ENCODE measurements at regions not wholly inside any gene's neighbourhood (a gene's known extent, or its start where the extent isn't known, plus 50 kb on each side); places are given as distances from the start of the nearest gene placed in this dataset.
A peak's percentile ranks its signal among the peaks of the same experiment; 100 is the strongest.

- peaks cover 3% of the 10 kb centered on the region in 2 experiments for H3K36me3 ChIP-seq (ENCODE audit: control insufficient read depth in 1 of 2, insufficient read depth in 2 of 2, low read length in 2 of 2)
- H2AK5ac ChIP-seq (ENCODE audit: low read length): no peak overlapping the region
- no peaks in the 10 kb centered on the region for H3K79me1 ChIP-seq (ENCODE audit: low read length)
- no peak overlapping the region for H3K14ac ChIP-seq (ENCODE audit: low read length)
- H2BK120ac ChIP-seq (ENCODE audit: insufficient read depth, low read length, poor library complexity): no peak overlapping the region
- no CpG with 5 or more reads among the region's 3 CpGs for whole genome bisulfite sequencing (ENCODE audit: extremely low coverage, insufficient coverage, insufficient read length)
- no peak for DNase-seq
- H3K4me3 ChIP-seq (ENCODE audit: low read depth, low read length): no peak overlapping the region
- no peak overlapping the region for H4K91ac ChIP-seq (ENCODE audit: low read depth, low read length)
- no peak overlapping the region for H3K23ac ChIP-seq (ENCODE audit: low read length)
- H4K8ac ChIP-seq (ENCODE audit: low read depth, low read length): no peak overlapping the region
- no peaks in the 10 kb centered on the region for H3K27me3 ChIP-seq (ENCODE audit: insufficient read depth, low read length)
- no peak overlapping the region for H2BK5ac ChIP-seq (ENCODE audit: low read depth, low read length, poor library complexity)
- H3K4ac ChIP-seq (ENCODE audit: low read depth, low read length): peak overlapping the region; percentile 47
- no peaks in the 10 kb centered on the region for H3K9me3 ChIP-seq (ENCODE audit: insufficient read depth, low read depth, low read length)
- H3K18ac ChIP-seq (ENCODE audit: low read length): no peak overlapping the region
- H3K4me1 ChIP-seq (ENCODE audit: control insufficient read depth in 1 of 2, insufficient read depth in 2 of 2, low read length in 2 of 2): no peaks in the 10 kb centered on the region
- H2BK12ac ChIP-seq (ENCODE audit: low read length): no peak overlapping the region
- H3K4me2 ChIP-seq (ENCODE audit: low read length): no peak overlapping the region
- no peak overlapping the region for H4K12ac ChIP-seq (ENCODE audit: low read depth, low read length)
- no peaks in the 10 kb centered on the region for H3K79me2 ChIP-seq (ENCODE audit: control insufficient read depth, insufficient read depth, low read length, poor library complexity)
- H2AFZ ChIP-seq (ENCODE audit: insufficient read depth, low read length, poor library complexity): no peak overlapping the region
- no peak overlapping the region for H3K27ac ChIP-seq (ENCODE audit: low read depth, low read length)
- no peak overlapping the region for H3K9ac ChIP-seq (ENCODE audit: low read length)
Observed at GRCh38 chr11:129267716-129268115, 75.6 kb upstream of the ARHGAP32 start.

GRCh38 chr11:129266536-129266935 is 74.4 kb upstream of the ARHGAP32 start:
- no peaks in the 10 kb centered on the region for H3K9me3 ChIP-seq (ENCODE audit: insufficient read depth, low read depth, low read length)
- H4K91ac ChIP-seq (ENCODE audit: low read depth, low read length): no peak overlapping the region
- no peak overlapping the region for H2AFZ ChIP-seq (ENCODE audit: insufficient read depth, low read length, poor library complexity)
- H3K4me1 ChIP-seq (ENCODE audit: control insufficient read depth in 1 of 2, insufficient read depth in 2 of 2, low read length in 2 of 2): no peaks in the 10 kb centered on the region
- H3K27ac ChIP-seq (ENCODE audit: low read depth, low read length): no peak overlapping the region
- no CpG with 5 or more reads among the region's 2 CpGs for WGBS (ENCODE audit: extremely low coverage, insufficient coverage, insufficient read length)
- H4K12ac ChIP-seq (ENCODE audit: low read depth, low read length): no peak overlapping the region
- H4K8ac ChIP-seq (ENCODE audit: low read depth, low read length): no peak overlapping the region
- DNase-seq: no peak
- H3K27me3 ChIP-seq (ENCODE audit: insufficient read depth, low read length): no peaks in the 10 kb centered on the region
- H3K79me1 ChIP-seq (ENCODE audit: low read length): no peaks in the 10 kb centered on the region
- H3K4me2 ChIP-seq (ENCODE audit: low read length): no peak overlapping the region
- H3K23ac ChIP-seq (ENCODE audit: low read length): no peak overlapping the region
- peaks cover 3% of the 10 kb centered on the region in 2 experiments for H3K36me3 ChIP-seq (ENCODE audit: control insufficient read depth in 1 of 2, insufficient read depth in 2 of 2, low read length in 2 of 2)
- H3K4me3 ChIP-seq (ENCODE audit: low read depth, low read length): no peak overlapping the region
- H3K14ac ChIP-seq (ENCODE audit: low read length): no peak overlapping the region
- no peak overlapping the region for H3K18ac ChIP-seq (ENCODE audit: low read length)
- no peak overlapping the region for H2AK5ac ChIP-seq (ENCODE audit: low read length)
- H3K9ac ChIP-seq (ENCODE audit: low read length): no peak overlapping the region
- H2BK12ac ChIP-seq (ENCODE audit: low read length): no peak overlapping the region
- H3K79me2 ChIP-seq (ENCODE audit: control insufficient read depth, insufficient read depth, low read length, poor library complexity): peaks cover 2% of the 10 kb centered on the region
- no peak overlapping the region for H2BK120ac ChIP-seq (ENCODE audit: insufficient read depth, low read length, poor library complexity)
- H3K4ac ChIP-seq (ENCODE audit: low read depth, low read length): no peak overlapping the region
- no peak overlapping the region for H2BK5ac ChIP-seq (ENCODE audit: low read depth, low read length, poor library complexity)

- no peak overlapping the region for H2AFZ ChIP-seq (ENCODE audit: insufficient read depth, low read length, poor library complexity)
- WGBS (ENCODE audit: extremely low coverage, insufficient coverage, insufficient read length): no CpG with 5 or more reads among the region's 5 CpGs
- no peak overlapping the region for H3K14ac ChIP-seq (ENCODE audit: low read length)
- H3K36me3 ChIP-seq (ENCODE audit: control insufficient read depth in 1 of 2, insufficient read depth in 2 of 2, low read length in 2 of 2): peaks cover 3% of the 10 kb centered on the region in 2 experiments
- no peak overlapping the region for H2BK5ac ChIP-seq (ENCODE audit: low read depth, low read length, poor library complexity)
- H3K9ac ChIP-seq (ENCODE audit: low read length): no peak overlapping the region
- no peak overlapping the region for H2AK5ac ChIP-seq (ENCODE audit: low read length)
- no peak overlapping the region for H3K23ac ChIP-seq (ENCODE audit: low read length)
- H4K12ac ChIP-seq (ENCODE audit: low read depth, low read length): no peak overlapping the region
- H3K9me3 ChIP-seq (ENCODE audit: insufficient read depth, low read depth, low read length): no peaks in the 10 kb centered on the region
- H3K18ac ChIP-seq (ENCODE audit: low read length): no peak overlapping the region
- no peak overlapping the region for H3K27ac ChIP-seq (ENCODE audit: low read depth, low read length)
- H2BK12ac ChIP-seq (ENCODE audit: low read length): no peak overlapping the region
- DNase-seq: no peak
- no peak overlapping the region for H3K4me3 ChIP-seq (ENCODE audit: low read depth, low read length)
- no peak overlapping the region for H2BK120ac ChIP-seq (ENCODE audit: insufficient read depth, low read length, poor library complexity)
- H3K79me2 ChIP-seq (ENCODE audit: control insufficient read depth, insufficient read depth, low read length, poor library complexity): peaks cover 2% of the 10 kb centered on the region
- H3K4me1 ChIP-seq (ENCODE audit: control insufficient read depth in 1 of 2, insufficient read depth in 2 of 2, low read length in 2 of 2): no peaks in the 10 kb centered on the region
- H4K8ac ChIP-seq (ENCODE audit: low read depth, low read length): no peak overlapping the region
- no peak overlapping the region for H3K4ac ChIP-seq (ENCODE audit: low read depth, low read length)
- no peaks in the 10 kb centered on the region for H3K79me1 ChIP-seq (ENCODE audit: low read length)
- no peaks in the 10 kb centered on the region for H3K27me3 ChIP-seq (ENCODE audit: insufficient read depth, low read length)
- H4K91ac ChIP-seq (ENCODE audit: low read depth, low read length): no peak overlapping the region
- no peak overlapping the region for H3K4me2 ChIP-seq (ENCODE audit: low read length)
Observed at GRCh38 chr11:129265125-129265788, 73.1 kb upstream of the ARHGAP32 start.

- Histone ChIP-seq H2BK5ac (ENCODE audit: low read depth, low read length, poor library complexity) (no peak overlapping the region), H3K18ac (ENCODE audit: low read length) (no peak overlapping the region), H4K12ac (ENCODE audit: low read depth, low read length) (no peak overlapping the region), H3K27me3 (ENCODE audit: insufficient read depth, low read length) (no peaks in the 10 kb centered on the region), H3K9me3 (ENCODE audit: insufficient read depth, low read depth, low read length) (no peaks in the 10 kb centered on the region), H3K9ac (ENCODE audit: low read length) (no peak overlapping the region), H3K4me1 (ENCODE audit: control insufficient read depth in 1 of 2, insufficient read depth in 2 of 2, low read length in 2 of 2) (no peaks in the 10 kb centered on the region), H3K79me1 (ENCODE audit: low read length) (no peaks in the 10 kb centered on the region), H3K79me2 (ENCODE audit: control insufficient read depth, insufficient read depth, low read length, poor library complexity) (peaks cover 2% of the 10 kb centered on the region), H4K8ac (ENCODE audit: low read depth, low read length) (no peak overlapping the region), H3K27ac (ENCODE audit: low read depth, low read length) (no peak overlapping the region), H3K4ac (ENCODE audit: low read depth, low read length) (no peak overlapping the region), H3K4me2 (ENCODE audit: low read length) (no peak overlapping the region), H3K14ac (ENCODE audit: low read length) (no peak overlapping the region), H2BK120ac (ENCODE audit: insufficient read depth, low read length, poor library complexity) (no peak overlapping the region), H2AFZ (ENCODE audit: insufficient read depth, low read length, poor library complexity) (no peak overlapping the region), H3K4me3 (ENCODE audit: low read depth, low read length) (no peak overlapping the region), H4K91ac (ENCODE audit: low read depth, low read length) (no peak overlapping the region), H3K36me3 (ENCODE audit: control insufficient read depth in 1 of 2, insufficient read depth in 2 of 2, low read length in 2 of 2) (peaks cover 3% of the 10 kb centered on the region in 2 experiments), H2BK12ac (ENCODE audit: low read length) (no peak overlapping the region), H2AK5ac (ENCODE audit: low read length) (no peak overlapping the region), H3K23ac (ENCODE audit: low read length) (no peak overlapping the region)
- DNase-seq: no peak
- WGBS (ENCODE audit: extremely low coverage, insufficient coverage, insufficient read length): no CpG with 5 or more reads among the region's 2 CpGs
Observed at GRCh38 chr11:129264114-129264513, 72.0 kb upstream of the ARHGAP32 start.
